ENCODE measurements at regions not wholly inside any gene's neighbourhood (a gene's known extent, or its start where the extent isn't known, plus 50 kb on each side); places are given as distances from the start of the nearest gene placed in this dataset.
"Not testable (repeated sequence)": the region's sequence is repeated elsewhere in the genome, so short reads cannot be mapped to it uniquely, and the experiment has no call there.

DNA sequence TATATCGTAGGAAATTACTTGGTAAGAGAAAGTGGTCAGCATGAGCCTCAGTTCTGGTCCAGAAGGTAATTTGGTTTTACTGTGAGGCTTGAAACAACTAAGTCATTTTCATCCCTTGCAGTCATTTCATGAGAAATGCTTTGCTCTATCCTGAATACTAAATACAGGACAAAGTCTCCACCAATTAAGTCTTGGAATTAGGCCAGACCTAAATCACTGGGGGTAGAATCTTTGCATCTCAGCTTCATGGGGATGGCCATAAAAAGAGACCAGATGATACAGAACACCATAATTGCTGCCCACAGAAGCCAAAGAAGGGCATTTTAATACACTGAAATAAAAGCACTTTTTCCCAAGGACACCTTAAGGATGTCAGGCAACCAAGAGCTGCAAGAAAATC is 277.9 kb upstream of the DCN start:
- no peak overlapping the region for H3K27ac ChIP-seq
- 85 to 100% methylated on average over 1 of the region's 1 CpG for WGBS, 2 donors (ENCODE audit: low coverage in 1 of 2)
- H3K9me3 ChIP-seq: peaks cover 0 to under 1% (median 0%) of the 10 kb centered on the region in 3 donors
- H3K27me3 ChIP-seq: no peaks in the 10 kb centered on the region
- no peaks in the 10 kb centered on the region for H3K4me1 ChIP-seq
- TF ChIP-seq POLR2A (IDR thresholded peaks at IDR 0.05) (no peak), POLR2AphosphoS5 (IDR thresholded peaks at IDR 0.05) (no peak), EP300 (IDR thresholded peaks at IDR 0.05) (no peak)
- TF ChIP-seq, protein P1, sequence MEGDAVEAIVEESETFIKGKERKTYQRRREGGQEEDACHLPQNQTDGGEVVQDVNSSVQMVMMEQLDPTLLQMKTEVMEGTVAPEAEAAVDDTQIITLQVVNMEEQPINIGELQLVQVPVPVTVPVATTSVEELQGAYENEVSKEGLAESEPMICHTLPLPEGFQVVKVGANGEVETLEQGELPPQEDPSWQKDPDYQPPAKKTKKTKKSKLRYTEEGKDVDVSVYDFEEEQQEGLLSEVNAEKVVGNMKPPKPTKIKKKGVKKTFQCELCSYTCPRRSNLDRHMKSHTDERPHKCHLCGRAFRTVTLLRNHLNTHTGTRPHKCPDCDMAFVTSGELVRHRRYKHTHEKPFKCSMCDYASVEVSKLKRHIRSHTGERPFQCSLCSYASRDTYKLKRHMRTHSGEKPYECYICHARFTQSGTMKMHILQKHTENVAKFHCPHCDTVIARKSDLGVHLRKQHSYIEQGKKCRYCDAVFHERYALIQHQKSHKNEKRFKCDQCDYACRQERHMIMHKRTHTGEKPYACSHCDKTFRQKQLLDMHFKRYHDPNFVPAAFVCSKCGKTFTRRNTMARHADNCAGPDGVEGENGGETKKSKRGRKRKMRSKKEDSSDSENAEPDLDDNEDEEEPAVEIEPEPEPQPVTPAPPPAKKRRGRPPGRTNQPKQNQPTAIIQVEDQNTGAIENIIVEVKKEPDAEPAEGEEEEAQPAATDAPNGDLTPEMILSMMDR (IDR thresholded peaks at IDR 0.05): no peak
- no peaks in the 10 kb centered on the region for H3K36me3 ChIP-seq
- H3K4me3 ChIP-seq: no peak overlapping the region
- no peak for ATAC-seq

DNA sequence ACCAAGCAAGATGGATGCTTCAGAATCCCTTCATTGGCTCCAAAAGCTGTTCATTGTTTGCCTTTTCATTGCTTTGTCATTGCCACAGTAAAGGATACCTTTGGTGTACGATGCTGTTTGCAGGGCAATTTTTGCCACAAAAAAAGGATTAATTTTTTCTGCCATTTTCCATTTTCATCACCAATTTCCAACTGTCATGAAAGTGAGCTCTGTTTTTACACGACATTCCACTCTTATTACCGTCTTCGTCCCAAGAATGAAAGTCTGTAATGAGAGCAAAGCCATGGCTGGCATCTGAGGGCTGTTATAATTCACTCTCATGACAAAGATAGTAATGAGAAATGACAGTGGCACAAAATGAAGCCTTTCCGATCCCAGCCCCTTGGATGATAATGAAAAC is 272.7 kb upstream of the DCN start:
- Histone ChIP-seq H3K27ac (no peak overlapping the region), H3K36me3 (no peaks in the 10 kb centered on the region), H3K9me3 (no peaks in the 10 kb centered on the region), H3K4me1 (no peaks in the 10 kb centered on the region), H3K4me3 (no peak overlapping the region), H3K27me3 (no peaks in the 10 kb centered on the region)
- TF ChIP-seq POLR2A (IDR thresholded peaks at IDR 0.05) (no peak), EP300 (IDR thresholded peaks at IDR 0.05) (no peak), POLR2AphosphoS5 (IDR thresholded peaks at IDR 0.05) (no peak)
- TF ChIP-seq, protein P1 (IDR thresholded peaks at IDR 0.05): no peak
- ATAC-seq: no peak
- 55 to 72% methylated on average over 5 of the region's 5 CpGs for WGBS, 2 donors (ENCODE audit: low coverage in 1 of 2)

DNA sequence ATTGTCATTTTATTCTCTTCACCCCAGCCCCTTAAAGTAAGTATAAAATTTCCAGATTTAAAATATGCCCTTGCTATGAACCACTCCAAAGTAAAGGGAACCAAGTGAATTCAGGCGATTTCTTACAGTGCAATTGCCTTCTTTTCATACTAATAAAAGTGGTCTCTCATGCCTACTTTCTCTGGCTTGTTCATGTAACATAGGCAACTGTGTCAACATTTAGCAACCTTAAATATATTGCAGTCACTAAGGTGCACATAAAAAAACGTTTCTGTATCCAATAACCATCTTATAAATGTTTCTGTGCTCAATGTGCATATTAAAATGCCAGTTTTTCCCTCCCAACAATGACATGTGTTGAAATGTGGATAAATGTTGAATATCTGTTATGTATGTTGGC is 271.6 kb upstream of the DCN start:
- Histone ChIP-seq H3K4me3 (no peak overlapping the region), H3K27ac (no peak overlapping the region), H3K36me3 (no peaks in the 10 kb centered on the region), H3K4me1 (no peaks in the 10 kb centered on the region), H3K27me3 (no peaks in the 10 kb centered on the region), H3K9me3 (no peaks in the 10 kb centered on the region)
- TF ChIP-seq POLR2AphosphoS5 (IDR thresholded peaks at IDR 0.05) (no peak), POLR2A (IDR thresholded peaks at IDR 0.05) (no peak), EP300 (IDR thresholded peaks at IDR 0.05) (no peak)
- TF ChIP-seq, protein P1 (IDR thresholded peaks at IDR 0.05): no peak
- no peak for ATAC-seq
- 50 to 63% methylated on average over 2 of the region's 2 CpGs for WGBS, 2 donors (ENCODE audit: low coverage in 1 of 2)

DNA sequence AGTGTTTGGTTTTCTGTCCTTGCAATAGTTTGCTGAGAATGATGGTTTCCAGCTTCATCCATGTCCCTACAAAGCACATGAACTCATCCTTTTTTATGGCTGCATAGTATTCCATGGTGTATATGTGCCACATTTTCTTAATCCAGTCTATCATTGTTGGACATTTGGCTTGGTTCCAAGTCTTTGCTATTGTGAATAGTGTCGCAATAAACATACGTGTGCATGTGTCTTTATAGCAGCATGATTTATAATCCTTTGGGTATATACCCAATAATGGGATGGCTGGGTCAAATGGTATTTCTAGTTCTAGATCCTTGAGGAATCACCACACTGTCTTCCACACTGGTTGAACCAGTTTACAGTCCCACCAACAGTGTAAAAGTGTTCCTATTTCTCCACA is 269.8 kb upstream of the DCN start:
- H3K36me3 ChIP-seq, H3K4me1 ChIP-seq, H3K27me3 ChIP-seq, H3K9me3 ChIP-seq, H3K4me3 ChIP-seq, H3K27ac ChIP-seq, ATAC-seq: not testable (repeated sequence)
- 100% methylated on average over 2 of the region's 2 CpGs; no CpG with 5 or more reads in 1 of the 2 donors for whole genome bisulfite sequencing, 2 donors (ENCODE audit: low coverage in 1 of 2)

DNA sequence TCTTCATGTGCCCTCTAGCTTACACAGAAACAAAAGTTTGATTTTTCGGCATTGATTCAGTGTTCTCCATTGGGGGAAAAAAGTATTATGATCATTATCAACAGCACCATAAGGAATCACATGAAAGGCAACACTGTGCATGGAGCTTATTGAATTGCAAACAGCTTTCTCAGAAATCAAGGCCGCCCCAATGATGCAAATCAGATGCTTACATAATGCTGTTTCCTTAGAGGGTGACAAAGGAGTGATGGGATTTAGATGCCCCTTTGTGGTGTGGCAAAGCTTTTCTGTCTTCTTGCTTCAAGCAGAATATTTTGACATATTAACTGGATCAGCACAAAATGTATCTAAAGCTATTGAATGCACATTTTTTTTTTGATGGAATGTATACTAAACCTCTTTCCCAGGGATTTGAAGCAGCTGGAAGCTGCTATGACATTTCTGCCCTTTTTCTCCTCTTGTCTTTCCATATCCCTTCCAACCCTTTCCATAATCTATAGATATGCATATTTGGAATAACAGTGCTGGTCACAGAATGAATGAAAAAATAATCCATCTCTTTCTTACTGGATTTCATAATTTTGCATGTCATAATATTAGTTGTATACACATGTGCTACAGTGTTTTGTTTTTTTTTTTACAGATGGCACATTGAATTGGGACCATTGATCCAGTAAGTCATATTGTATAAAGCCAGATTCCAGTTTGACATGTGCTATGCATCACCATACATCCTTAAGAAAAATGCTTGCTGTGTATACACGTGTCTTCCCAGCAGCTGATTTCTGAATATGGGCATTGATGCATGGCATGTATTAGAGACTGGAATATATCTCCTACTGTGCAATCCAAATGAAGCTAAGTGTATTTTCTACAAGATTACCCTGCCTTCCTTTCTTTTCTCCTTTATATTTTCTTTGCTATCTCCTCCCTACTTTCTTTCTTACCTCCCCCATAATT is 259.7 kb upstream of the DCN start:
- no peak overlapping the region for H3K4me3 ChIP-seq
- H3K36me3 ChIP-seq: no peaks in the 10 kb centered on the region
- no peak overlapping the region for H3K27ac ChIP-seq
- H3K4me1 ChIP-seq: no peaks in the 10 kb centered on the region
- no peak for ATAC-seq
- TF ChIP-seq POLR2A (IDR thresholded peaks at IDR 0.05): no peak
- TF ChIP-seq, protein P1 (IDR thresholded peaks at IDR 0.05): no peak
- TF ChIP-seq EP300 (IDR thresholded peaks at IDR 0.05): no peak
- TF ChIP-seq POLR2AphosphoS5 (IDR thresholded peaks at IDR 0.05): no peak
- H3K27me3 ChIP-seq: no peaks in the 10 kb centered on the region
- peaks cover 0 to 4% (median 0%) of the 10 kb centered on the region in 3 donors for H3K9me3 ChIP-seq
- WGBS, 2 donors (ENCODE audit: low coverage in 1 of 2): 50 to 62% methylated on average over 1 to 3 of the region's 3 CpGs
